CD4-positive, alpha-beta T cell treated with Interleukin-6 for 4 hours (primary cell): ENCODE measurements at regions not wholly inside any gene's neighbourhood (a gene's known extent, or its start where the extent isn't known, plus 50 kb on each side); places are given as distances from the start of the nearest gene placed in this dataset.

Experiments
- DNase-seq: peaks from one replicate; pipeline ENCODE4 v3.0.0-alpha.2; 2020; ENCODE audit warnings: mixed read lengths

DNA sequence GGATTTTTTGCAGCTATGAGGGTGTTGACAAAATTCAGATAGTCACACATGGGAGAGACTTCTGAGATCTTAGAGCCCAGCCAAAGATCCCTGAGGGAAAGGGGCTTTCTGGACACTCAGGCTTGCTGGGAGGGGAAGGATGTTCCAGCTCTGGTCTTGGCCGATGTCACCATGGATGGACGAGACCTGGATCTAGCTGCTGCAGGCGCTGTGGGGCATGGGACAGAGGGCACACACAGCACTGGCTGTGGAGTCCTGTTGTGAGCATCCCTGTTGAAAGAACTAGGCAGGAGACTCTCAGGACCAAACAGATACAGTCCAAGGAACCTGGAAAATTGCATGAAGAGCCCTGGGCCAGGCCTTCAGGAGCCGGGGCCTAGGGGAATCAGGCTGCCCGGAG lies 80.1 kb upstream of the SDK2 start:
- DNase-seq, result no peak

DNA sequence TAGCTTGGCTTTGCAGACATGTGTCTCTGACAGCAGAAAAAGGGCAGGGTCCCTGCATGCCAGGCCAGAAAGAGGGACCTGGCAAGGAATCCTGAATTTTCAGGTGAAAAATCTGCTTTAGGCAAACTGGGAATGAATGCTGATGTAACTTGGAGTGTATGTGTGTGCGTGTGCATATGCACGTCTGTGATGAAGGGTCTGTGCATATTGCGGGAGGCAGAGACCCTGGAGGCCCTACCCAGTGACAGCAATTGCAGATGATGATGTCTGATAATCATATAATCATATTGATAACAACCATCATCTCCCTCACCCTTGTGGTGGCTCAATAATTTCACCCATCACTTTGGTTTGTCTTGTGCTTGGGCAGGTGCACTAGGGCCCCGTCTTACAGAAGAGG lies 80.7 kb upstream of the SDK2 start:
- no peak for DNase-seq

DNA sequence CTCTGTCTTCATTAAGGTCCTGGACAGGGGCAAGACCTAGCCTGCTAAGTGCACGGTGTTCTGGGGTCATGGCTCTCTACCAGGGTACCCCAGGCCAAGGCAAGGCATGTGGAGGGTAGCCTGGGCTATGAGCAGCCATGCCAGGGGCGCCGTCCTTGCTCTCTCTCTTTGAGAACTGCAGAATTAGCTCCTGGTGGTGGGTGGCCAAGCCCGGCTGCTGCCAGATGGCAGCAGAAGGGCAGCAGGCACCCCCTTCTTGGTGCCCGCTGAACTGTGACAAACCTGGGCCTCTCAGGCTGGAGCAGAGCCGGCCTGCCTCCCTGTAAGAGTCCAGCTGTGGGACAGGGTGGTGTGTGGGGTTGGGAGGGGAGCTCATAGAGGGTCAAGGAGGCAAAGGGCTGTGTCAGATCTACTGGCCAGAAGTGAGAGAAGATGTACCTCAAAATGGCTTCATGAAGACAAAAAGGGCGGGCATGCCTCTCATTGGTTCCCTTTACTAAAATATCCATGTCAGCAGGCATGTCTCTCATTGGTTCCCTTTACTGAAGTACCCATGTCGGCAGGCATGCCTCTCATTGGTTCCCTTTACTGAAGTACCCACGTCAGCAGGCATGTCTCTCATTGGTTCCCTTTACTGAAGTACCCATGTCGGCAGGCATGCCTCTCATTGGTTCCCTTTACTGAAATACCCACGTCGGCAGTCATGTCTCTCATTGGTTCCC lies 81.7 kb upstream of the SDK2 start:
- DNase-seq, result no peak

DNA sequence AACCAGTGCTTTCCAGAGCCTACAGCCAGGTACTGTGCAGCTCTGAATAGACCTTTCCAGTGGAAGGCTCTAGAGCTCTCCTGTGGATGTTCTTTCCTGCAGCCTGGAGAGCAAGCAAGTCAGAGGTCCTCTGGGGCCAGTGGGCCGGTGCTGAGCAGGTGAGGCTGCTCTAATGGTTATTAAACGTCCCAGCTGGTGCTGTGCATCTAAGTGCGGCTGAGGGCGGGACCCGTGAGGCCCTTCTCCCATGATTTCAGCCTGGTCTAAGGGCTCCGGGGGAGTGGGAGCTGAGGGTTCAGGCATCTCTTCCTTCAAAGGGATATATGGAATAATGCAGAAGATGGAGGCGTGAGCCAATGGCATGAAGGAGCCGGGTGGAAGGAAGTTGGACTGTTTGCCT lies 83.7 kb upstream of the SDK2 start:
- no peak for DNase-seq

DNA sequence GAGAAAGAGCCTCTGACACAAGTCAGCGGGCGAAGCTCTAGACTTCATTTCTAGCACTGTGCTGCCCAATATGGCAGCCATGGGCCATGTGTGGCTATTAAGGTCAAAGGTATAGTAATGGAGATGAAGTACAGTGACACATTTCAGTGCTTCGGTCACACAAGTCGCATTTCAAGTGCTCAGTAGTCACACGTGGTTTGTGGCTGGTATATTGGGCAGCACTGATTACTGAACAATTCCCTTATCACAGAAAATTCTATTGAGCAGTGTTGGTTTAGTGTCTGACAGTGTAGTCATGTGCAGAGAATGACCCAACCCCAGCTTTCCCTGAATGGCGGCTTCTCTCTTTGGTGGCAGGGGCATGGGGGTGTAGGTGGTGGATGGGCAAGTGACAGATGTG lies 84.9 kb upstream of the SDK2 start:
- no peak for DNase-seq

DNA sequence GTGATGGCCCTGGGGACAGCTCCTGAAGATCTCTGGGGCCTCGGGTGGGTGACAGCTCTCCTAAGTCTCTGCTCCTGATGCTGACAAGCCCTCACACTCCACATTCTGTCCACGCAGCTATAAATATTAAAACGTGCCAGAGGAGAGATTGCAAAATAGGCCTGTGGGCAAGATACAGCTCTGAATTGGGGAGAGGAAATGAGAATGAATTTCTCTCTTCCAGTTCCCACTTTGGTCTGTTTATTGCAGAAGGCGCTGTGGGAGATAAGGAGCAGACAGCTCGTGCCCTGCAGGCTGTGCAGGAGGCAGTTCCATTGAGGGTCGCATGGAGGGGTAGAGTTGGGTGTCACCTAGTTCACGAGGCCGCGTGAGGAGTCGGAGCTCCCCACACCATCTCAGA lies 87.5 kb upstream of the SDK2 start:
- no peak for DNase-seq

DNA sequence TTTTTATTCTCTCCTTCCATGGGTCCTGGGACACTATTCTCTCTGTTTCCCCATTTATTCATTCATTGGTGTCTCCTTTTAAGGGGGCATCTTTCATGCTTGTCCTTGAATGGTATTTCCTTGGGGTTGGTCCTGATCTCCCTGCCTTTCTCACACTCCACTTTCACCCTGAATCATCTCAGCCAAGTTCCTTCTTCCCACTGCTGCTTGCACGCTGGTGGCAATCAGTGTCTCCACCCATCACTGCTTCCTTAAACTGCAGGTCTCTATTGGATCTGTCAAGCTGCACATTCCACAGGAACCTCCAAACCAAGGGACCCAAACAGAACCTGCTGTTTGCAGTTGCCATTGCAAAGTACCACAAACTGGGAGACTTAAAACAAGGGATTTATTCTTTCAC lies 89.3 kb upstream of the SDK2 start:
- DNase-seq, result no peak

DNA sequence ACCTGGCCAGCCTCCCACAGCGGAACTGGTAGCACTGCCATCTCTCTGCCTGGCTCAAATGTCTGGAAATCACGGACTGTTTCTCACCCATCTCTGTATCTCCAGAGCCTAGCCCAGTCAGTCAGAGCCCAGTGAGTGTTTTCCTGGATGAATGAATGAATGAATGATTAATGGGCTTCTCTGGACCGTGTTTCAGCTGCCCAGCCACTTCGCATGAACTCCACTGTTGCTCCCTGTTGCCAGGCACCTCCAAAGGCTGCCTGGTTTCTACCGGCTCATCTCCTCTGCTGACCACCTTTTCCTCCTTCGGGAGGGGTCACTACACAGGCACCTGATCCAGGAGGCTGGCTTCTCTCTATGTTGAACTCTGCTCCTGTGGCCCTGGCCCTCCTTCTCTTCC lies 91.0 kb upstream of the SDK2 start:
- no peak for DNase-seq

DNA sequence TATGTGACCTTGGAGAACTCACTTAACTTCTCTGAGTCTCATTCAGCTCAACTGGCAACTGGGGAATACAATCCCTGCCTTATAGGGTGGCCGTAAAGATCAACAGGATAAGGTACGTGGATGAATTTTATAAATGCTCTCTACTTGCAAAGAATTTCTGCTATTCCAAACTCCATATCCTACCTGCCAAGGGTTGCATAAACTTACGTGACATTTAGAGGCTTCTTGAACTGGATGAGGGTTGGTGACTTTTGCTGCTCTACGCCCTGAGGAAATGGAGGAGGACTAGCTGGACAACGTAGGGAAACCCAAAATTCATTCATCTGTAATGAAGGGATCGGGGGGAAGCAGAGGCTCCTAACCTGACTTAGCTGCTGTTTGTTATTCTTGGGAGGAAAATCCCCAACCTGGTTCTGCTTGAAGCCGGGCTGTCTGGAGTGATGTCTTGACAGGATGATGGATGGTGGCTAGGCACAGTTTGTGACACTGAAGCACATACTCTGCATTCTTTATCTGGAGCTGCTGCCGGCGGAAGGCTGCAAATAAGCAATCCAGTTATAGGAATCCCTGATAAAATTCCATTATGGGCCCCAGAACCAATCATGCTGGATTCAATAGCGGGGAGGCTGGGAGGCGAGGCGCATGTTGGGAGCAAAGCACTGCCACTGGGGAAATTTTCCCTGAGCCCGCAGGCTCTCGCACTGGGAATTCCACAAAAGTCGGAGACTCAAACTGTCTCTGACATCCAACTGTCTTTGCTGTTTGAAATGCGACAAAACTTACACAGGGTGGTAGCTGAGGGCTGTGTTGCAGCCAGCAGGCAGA lies 94.7 kb upstream of the SDK2 start:
- no peak for DNase-seq

DNA sequence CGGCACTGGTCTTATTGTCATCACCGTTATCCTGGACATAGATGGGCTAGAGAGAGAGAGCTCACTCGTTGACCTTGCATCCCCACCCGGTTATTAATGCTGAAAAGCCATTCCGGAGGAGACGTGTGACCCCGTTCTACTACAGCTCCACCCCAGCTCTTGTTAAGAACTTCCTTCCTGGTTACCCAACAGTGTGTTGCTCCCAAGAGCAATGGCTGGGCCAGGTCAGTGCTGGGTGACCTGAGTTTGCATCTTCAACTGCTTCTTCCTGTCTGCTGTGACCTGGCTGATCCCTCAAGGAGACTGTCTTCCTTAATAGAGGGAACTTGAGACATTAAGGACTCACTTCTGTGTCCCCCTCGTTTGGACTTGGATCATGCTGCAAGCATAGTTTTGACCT lies 96.1 kb upstream of the SDK2 start:
- no peak for DNase-seq

DNA sequence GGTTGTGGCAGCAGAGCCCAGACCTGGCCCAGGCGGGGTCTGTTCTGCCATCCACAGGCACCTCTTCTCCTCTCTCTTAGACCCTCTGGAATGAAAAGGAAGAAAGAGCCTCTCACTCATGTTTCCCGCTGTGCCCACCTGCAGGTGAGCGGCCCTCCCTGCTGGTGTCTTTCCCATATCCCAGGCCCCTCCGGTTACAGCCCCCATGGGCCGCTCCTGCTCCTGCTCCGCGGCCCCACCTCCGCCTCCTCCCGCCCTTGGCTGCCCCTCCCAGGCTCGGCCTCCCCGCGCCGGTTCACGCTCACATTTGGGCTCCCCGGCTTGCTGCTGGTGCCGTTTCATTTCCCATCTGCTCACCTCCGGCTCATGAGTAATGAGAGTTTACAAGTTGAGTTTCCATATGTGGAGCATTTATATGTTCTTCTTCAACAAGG lies 98.7 kb upstream of the SDK2 start:
- DNase-seq, result no peak

DNA sequence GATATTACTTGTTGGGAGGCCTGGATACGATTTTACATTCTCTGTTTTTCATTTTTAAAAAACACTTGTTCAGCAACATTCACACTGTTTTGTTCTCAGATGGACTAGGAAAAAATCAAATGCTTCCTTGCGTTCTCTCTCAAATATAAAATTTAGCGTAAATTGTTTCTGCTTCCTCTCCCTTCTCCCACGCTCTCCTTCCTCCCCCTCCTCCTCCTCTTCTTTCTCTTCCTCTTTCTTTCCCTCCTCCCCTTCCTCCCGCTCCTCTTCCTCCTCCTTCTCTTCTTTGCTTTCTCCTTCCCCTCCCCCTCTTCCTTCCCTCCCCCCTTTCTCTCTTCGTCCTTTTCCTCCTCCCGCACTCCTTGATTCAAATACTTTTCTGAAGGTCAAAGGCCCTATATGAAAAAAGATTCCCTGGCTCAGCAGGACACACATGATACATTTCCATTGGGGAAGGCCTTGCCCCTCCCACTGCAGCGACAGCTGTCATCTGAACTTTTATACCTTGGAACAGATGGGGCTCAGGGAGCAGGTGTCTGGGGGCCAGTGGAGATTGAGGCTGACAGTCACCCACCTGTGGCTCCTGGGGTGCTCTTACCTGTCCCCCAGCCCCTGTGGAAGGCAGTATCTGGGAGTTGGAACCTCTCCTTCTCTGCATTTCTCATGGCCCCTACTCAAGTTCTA lies 99.4 kb upstream of the SDK2 start:
- no peak for DNase-seq

DNA sequence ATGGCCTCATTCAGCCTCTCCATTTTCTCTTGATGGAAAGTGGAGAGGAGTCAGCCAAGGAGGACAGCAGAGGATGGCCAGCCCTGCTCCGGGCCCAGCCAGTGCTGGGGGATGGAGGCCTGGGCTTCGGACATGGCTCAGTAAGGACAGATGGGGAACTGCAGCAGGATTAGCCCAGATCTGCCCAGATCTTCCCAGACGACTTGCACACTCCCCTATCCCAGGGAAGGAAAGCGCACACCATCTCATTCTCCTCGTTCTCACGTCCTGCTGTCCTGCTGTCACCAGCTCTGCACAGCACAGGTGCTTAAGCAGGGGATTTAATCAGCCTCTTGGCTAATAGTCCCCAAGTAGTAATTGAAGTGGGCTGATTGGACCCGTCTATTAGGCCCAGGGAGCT lies 100.2 kb upstream of the SDK2 start:
- no peak for DNase-seq

DNA sequence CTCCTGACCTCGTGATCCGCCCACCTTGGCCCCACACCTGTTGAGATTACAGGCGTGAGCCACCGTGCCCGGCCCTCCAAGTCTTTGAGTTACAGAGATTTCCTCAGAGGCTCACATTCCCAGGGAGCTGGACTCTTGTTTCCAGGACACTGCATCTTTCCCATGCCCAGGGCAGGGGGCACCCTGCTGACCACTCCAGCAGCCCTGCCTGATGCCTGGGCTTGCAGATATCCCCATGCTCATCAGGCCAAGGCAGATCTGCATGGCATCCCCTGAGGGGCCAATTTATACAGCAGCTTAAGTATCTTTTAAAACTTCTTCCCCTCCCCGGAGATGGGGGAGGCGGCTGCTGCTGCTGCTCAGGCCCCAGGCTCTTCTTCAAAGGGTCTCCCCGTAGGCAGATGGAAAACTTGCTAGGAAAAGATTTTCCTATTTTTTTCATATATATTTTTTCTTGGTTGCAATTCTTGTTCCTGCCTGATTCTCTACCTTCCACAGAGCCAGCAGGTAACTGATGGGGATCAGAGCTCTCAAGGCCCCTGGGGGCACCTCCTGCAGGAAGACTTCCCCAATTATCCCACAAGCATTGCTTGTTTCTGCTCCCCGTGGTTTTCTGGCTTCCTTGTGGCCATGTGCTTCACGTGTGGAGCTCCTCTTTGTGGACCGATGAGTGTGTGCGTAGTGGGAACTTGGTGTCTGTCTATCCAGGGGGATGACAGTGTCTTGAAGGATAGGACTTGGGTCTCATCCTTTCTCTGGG lies 102.2 kb upstream of the SDK2 start:
- no peak for DNase-seq

DNA sequence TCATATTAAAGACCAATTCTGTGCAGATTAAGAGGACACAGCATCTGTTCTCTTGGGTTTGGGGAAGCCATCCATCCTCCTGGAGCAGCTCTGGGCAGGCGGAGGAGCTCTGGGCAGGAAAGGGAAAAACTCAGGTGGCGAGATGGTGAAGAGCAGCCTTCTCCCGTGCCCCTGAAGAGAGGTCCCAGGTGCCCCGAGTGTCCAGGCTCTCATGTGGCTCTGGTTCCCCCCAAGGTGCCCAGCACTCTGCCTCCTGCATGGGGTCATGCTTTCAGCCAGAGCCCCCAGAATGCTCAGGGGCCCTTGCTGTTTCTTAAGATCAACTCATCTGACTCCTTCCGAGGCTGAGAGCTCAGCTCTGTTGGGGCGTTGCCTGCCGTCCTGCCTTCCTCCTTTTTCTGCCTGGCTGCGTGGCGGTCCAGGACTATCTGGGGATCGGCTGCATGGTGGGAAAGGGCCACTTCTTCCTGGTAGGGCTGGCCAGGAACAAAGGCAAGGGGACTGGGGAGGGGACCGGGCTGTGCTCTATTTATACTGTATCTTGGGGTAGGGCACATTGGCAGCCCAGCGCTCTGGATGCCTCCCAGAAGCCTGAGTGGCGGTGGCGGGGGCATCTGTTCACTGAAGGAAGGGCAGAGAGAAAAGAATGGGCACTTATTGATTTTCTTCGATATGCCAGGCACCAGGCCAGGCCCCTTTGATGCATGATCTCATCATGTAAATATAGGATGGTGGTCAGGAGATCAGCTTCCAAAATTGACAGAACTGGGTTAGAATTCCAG lies 103.2 kb upstream of the SDK2 start:
- DNase-seq, result no peak

DNA sequence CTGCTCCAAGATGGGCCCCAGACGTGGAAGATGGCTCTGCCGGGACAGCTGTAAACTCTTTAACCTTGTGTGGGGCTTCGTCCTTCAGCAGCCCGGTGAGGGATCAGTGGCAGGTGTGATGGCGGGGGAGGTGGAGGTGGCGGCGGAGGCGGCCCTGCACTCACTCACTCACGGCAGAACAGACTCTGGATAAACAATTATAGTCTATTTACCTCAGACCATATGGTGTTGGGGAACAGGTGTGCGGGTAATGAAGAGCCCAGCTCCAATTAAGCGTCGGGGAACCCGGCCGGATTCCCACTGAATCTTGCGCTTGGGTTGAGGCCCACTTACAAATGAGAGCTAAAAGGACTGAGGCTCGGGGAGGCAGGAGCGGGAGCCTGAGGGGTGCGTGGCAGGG lies 104.3 kb upstream of the SDK2 start:
- no peak for DNase-seq

DNA sequence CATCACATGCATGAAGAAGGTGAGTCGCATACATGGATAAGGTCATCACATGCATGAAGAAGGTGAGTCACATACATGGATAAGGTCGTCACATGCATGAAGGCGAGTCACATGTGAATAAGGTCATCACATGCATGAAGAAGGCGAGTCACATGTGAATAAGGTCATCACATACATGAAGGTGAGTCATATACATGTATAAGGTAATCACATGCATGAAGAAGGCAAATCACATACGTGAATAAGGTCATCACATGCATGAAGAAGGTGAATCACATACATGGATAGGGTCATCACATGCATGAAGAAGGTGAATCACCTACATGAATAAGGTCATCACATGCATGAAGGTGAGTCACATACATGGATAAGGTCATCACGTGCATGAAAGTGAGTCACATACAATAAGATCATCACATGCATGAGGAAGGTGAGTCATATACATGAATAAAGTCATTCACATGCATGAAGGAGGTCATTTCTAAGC lies 105.1 kb upstream of the SDK2 start:
- no peak for DNase-seq

DNA sequence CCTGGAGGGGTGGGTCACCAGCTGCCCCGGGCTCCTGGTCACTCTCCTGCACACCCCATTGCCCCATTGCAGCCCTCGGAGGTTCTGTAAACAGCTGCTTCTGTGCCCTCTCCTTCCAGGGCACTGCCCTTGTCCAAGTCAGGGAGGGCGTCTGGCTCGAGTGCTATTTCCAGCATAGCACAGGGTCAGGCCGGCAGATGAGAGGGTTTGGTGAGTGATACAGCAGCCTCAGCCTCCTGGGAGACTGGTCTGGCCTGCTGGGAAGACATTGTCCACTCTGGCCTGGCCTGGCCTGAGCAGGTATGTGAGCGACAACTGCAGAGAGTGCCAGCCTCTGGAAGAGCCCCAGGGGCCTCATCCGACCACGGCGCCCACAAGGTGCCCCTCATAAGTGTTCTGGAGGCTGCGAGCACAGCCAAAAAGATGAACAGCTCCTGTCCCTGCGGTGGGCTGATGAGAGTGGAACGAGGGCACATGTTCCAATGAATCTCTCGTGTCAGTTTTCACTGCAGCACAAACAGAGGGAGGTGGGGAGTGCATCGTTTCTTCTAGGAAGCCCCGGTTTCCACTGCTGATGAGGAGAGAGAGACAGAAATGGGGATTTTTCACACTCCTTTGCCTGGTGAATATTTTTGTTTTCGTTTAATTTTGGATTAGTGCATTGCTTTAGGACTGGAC lies 105.8 kb upstream of the SDK2 start:
- DNase-seq, result no peak

DNA sequence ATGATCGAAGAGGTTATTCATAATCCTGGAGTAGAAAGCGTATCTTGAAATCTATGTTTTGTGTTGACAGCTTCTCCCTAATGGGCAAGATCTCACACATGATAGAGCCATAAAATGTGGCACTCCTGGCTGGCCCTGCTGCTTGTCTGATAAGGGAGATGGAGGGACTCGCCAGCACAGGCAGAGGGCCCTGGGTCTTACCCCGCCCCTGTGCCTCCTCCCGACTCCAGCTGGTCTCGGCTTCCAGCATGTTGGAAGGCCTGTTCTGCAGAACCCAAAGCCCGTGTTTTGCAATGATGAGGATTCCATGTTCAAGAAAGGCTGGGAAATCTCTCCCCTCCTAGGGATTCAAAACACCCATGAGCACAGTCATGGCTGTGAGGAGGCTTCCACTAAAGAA lies 106.7 kb upstream of the SDK2 start:
- no peak for DNase-seq

DNA sequence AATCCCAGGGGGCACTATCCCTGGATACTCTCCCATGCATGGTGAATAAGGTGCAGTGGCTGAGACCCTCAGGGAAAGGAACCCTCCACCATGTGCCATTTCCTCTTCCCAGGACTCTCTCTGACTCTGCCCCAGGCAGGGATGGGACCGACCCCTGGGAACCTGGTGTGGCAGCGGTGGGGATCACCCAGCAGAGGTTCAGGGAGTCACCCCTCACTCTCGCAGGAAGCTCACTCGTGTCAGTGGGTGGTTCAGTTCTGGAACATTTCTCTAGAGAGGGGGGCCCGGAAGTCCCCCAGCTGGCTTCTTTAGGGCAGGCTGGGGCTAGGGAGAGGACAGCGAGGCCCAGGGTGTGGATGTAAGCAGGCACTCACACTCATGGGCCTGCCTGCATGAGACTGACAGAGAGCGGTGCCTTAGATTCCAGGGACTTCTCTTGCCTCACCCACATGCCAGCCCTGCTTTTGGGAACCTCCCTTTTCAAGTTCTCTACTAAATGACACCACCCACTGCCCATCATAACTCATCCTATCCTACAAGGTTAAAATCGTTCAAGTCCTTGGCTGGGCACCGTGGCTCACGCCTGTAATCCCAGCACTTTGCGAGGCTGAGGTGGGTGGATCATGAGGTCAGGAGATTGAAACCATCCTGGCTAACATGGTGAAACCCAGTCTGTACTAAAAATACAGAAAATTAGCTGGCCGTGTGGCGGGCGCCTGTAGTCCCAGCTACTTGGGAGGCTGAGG lies 109.7 kb upstream of the SDK2 start:
- no peak for DNase-seq

DNA sequence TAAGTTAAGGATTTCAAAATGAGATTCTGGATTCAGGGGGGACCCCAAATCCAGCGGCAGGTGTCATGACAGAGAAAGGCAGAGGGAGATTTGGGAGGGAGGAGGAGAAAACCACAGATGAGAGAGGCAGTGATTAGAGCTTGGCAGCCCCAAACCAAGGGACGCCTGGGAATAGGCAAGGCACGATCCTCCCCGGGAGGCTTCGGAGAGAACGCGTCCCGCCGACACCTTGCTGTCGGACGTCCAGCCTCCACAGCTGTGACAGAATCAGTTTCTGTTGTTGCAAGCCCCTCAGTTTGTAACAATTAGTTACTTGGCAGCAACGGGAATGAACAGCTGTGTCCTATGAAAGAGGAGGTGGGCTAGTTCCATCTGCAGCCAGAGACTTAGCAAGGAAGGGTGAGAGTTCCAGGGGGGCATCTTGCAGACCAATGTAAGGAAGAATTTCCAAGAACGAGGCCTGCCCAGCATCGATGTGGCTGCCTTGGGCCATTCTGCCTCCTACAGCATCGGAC lies 110.7 kb upstream of the SDK2 start:
- no peak for DNase-seq
